ENCODE measurements at regions not wholly inside any gene's neighbourhood (a gene's known extent, or its start where the extent isn't known, plus 50 kb on each side); places are given as distances from the start of the nearest gene placed in this dataset.

DNA sequence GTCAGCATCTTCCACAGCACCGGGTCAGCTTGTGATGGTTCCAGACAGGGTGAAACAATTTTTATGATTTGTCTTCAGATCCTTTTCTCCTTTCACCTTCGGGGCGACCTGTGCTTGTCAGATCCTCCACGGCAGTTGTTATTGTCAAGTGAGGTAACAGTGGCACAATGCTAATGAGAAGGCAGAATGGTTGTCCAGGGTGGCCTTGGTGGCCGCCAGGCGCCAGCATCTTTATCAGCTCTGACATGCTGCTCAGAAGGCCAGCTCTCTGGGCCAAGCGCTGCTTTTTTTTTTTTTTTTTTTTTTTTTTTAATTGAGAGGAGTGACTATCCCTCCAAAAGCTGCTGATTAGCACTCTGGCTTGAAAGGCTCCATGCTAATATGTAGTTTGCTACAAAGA is 52.3 kb upstream of the MGAT5 start:
- H3K23ac ChIP-seq (ENCODE audit: low read depth, low read length, poor library complexity): no peak overlapping the region
- WGBS, 2 donors (ENCODE audit: extremely low coverage in 2 of 2, insufficient read length in 2 of 2, insufficient replicate concordance in 1 of 2): no CpG with 5 or more reads among the region's 7 CpGs

GRCh38 chr2:134202371-134202770 is 51.5 kb upstream of the MGAT5 start:
- H3K79me1 ChIP-seq (ENCODE audit: low read depth, low read length): peaks cover 3% of the 10 kb centered on the region
- no peak overlapping the region for H4K8ac ChIP-seq (ENCODE audit: low read depth, low read length)
- H2AFZ ChIP-seq (ENCODE audit: low read length): no peak overlapping the region
- H2AK5ac ChIP-seq (ENCODE audit: low read depth, low read length): no peak overlapping the region
- H3K4me1 ChIP-seq (ENCODE audit: control insufficient read depth in 2 of 2, insufficient read depth in 1 of 2, low read depth in 1 of 2, low read length in 2 of 2): peaks cover 17 to 23% of the 10 kb centered on the region in 2 donors
- H3K4ac ChIP-seq (ENCODE audit: low read length): no peak overlapping the region
- DNase-seq (ENCODE audit: low spot score): no peak
- no peak overlapping the region for H3K9ac ChIP-seq (ENCODE audit: low read depth, low read length, poor library complexity)
- H3K27me3 ChIP-seq (ENCODE audit: control insufficient read depth in 3 of 3, insufficient read depth in 3 of 3, low read depth in 1 of 3, low read length in 3 of 3): no peaks in the 10 kb centered on the region
- H3K27ac ChIP-seq (replicated peaks; ENCODE audit: low read length): no peak overlapping the region
- no peak overlapping the region for H3K4me3 ChIP-seq (ENCODE audit: low read length in 2 of 2)
- no peak overlapping the region for H2BK120ac ChIP-seq (ENCODE audit: low read depth, low read length)
- H2BK5ac ChIP-seq (ENCODE audit: low read length): no peak overlapping the region
- no peak overlapping the region for H2BK12ac ChIP-seq (ENCODE audit: low read length)
- no peak overlapping the region for H3K4me2 ChIP-seq (ENCODE audit: insufficient read depth, low read length, poor library complexity, severe bottlenecking)
- no peak overlapping the region for H4K91ac ChIP-seq (ENCODE audit: low read depth, low read length, poor library complexity)
- H3K36me3 ChIP-seq (replicated peaks in 1 of 2; ENCODE audit: control insufficient read depth in 2 of 2, insufficient read depth in 2 of 2, low read length in 2 of 2): no peaks in the 10 kb centered on the region
- no peak overlapping the region for H3K23ac ChIP-seq (ENCODE audit: low read depth, low read length, poor library complexity)
- H3K9me3 ChIP-seq (replicated peaks in 1 of 2; ENCODE audit: control insufficient read depth in 2 of 2, insufficient read depth in 1 of 2, low read depth in 1 of 2, low read length in 2 of 2): peaks cover 0 to 9% of the 10 kb centered on the region in 2 donors
- no peak overlapping the region for H3K14ac ChIP-seq (ENCODE audit: low read length)
- H3K18ac ChIP-seq (ENCODE audit: low read length): no peak overlapping the region
- WGBS, 2 donors (ENCODE audit: extremely low coverage in 2 of 2, insufficient read length in 2 of 2, insufficient replicate concordance in 1 of 2): no CpG with 5 or more reads among the region's 4 CpGs
- no peak overlapping the region for H2BK15ac ChIP-seq (ENCODE audit: low read length)

More for the DNA sequence above, 52.3 kb upstream of the MGAT5 start:
- peaks cover 1% of the 10 kb centered on the region for H3K79me1 ChIP-seq (ENCODE audit: low read depth, low read length)
- H3K27me3 ChIP-seq (ENCODE audit: control insufficient read depth in 3 of 3, insufficient read depth in 3 of 3, low read depth in 1 of 3, low read length in 3 of 3): no peaks in the 10 kb centered on the region
- H3K4me3 ChIP-seq (ENCODE audit: low read length in 2 of 2): no peak overlapping the region
- H2BK15ac ChIP-seq (ENCODE audit: low read length): no peak overlapping the region
- no peak overlapping the region for H3K4ac ChIP-seq (ENCODE audit: low read length)
- H4K8ac ChIP-seq (ENCODE audit: low read depth, low read length): no peak overlapping the region
- no peak overlapping the region for H3K9ac ChIP-seq (ENCODE audit: low read depth, low read length, poor library complexity)
- H3K4me1 ChIP-seq (ENCODE audit: control insufficient read depth in 2 of 2, insufficient read depth in 1 of 2, low read depth in 1 of 2, low read length in 2 of 2): peaks cover 16 to 21% of the 10 kb centered on the region in 2 donors
- DNase-seq (ENCODE audit: low spot score): no peak
- no peak overlapping the region for H3K14ac ChIP-seq (ENCODE audit: low read length)
- H3K27ac ChIP-seq (replicated peaks; ENCODE audit: low read length): no peak overlapping the region
- no peak overlapping the region for H2AFZ ChIP-seq (ENCODE audit: low read length)
- H3K18ac ChIP-seq (ENCODE audit: low read length): no peak overlapping the region
- no peak overlapping the region for H2BK12ac ChIP-seq (ENCODE audit: low read length)
- peaks cover 0 to 9% of the 10 kb centered on the region in 2 donors for H3K9me3 ChIP-seq (replicated peaks in 1 of 2; ENCODE audit: control insufficient read depth in 2 of 2, insufficient read depth in 1 of 2, low read depth in 1 of 2, low read length in 2 of 2)
- no peak overlapping the region for H4K91ac ChIP-seq (ENCODE audit: low read depth, low read length, poor library complexity)
- no peak overlapping the region for H3K4me2 ChIP-seq (ENCODE audit: insufficient read depth, low read length, poor library complexity, severe bottlenecking)
- no peaks in the 10 kb centered on the region for H3K36me3 ChIP-seq (replicated peaks in 1 of 2; ENCODE audit: control insufficient read depth in 2 of 2, insufficient read depth in 2 of 2, low read length in 2 of 2)
- H2BK120ac ChIP-seq (ENCODE audit: low read depth, low read length): no peak overlapping the region
- H2BK5ac ChIP-seq (ENCODE audit: low read length): no peak overlapping the region
- no peak overlapping the region for H2AK5ac ChIP-seq (ENCODE audit: low read depth, low read length)

DNA sequence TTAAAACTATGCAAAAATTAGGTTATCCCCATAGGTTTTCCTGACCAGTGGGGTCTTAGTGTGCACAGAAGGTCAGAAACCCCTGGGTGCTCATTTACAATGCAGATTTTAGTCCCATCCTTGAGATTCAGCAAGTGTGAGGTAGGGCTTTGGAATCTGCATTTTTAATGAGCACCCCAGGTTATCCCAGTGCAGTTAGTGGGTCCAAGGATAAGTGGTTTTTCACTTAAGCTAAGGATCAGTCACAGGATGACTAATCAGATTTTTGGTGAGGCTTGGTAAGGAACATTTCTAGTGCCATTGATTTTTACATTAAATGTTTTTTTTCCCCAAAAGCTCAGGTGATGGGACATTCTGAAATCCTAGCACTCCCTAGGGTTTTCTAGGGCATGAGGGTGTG is 50.7 kb upstream of the MGAT5 start:
- no peak overlapping the region for H3K4ac ChIP-seq (ENCODE audit: low read length)
- peaks cover 0 to 9% of the 10 kb centered on the region in 2 donors for H3K9me3 ChIP-seq (replicated peaks in 1 of 2; ENCODE audit: control insufficient read depth in 2 of 2, insufficient read depth in 1 of 2, low read depth in 1 of 2, low read length in 2 of 2)
- H3K27ac ChIP-seq (replicated peaks; ENCODE audit: low read length): no peak overlapping the region
- H3K36me3 ChIP-seq (replicated peaks in 1 of 2; ENCODE audit: control insufficient read depth in 2 of 2, insufficient read depth in 2 of 2, low read length in 2 of 2): no peaks in the 10 kb centered on the region
- no peak overlapping the region for H2BK120ac ChIP-seq (ENCODE audit: low read depth, low read length)
- H3K14ac ChIP-seq (ENCODE audit: low read length): no peak overlapping the region
- H2AK5ac ChIP-seq (ENCODE audit: low read depth, low read length): no peak overlapping the region
- H4K91ac ChIP-seq (ENCODE audit: low read depth, low read length, poor library complexity): no peak overlapping the region
- H3K18ac ChIP-seq (ENCODE audit: low read length): no peak overlapping the region
- no peak overlapping the region for H3K23ac ChIP-seq (ENCODE audit: low read depth, low read length, poor library complexity)
- no peak overlapping the region for H3K4me3 ChIP-seq (ENCODE audit: low read length in 2 of 2)
- no peak overlapping the region for H2AFZ ChIP-seq (ENCODE audit: low read length)
- H3K27me3 ChIP-seq (ENCODE audit: control insufficient read depth in 3 of 3, insufficient read depth in 3 of 3, low read depth in 1 of 3, low read length in 3 of 3): no peaks in the 10 kb centered on the region
- H2BK15ac ChIP-seq (ENCODE audit: low read length): no peak overlapping the region
- H3K4me2 ChIP-seq (ENCODE audit: insufficient read depth, low read length, poor library complexity, severe bottlenecking): no peak overlapping the region
- peaks cover 3% of the 10 kb centered on the region for H3K79me1 ChIP-seq (ENCODE audit: low read depth, low read length)
- no peak overlapping the region for H3K9ac ChIP-seq (ENCODE audit: low read depth, low read length, poor library complexity)
- no peak overlapping the region for H2BK12ac ChIP-seq (ENCODE audit: low read length)
- peaks cover 17 to 23% of the 10 kb centered on the region in 2 donors for H3K4me1 ChIP-seq (ENCODE audit: control insufficient read depth in 2 of 2, insufficient read depth in 1 of 2, low read depth in 1 of 2, low read length in 2 of 2)
- H4K8ac ChIP-seq (ENCODE audit: low read depth, low read length): no peak overlapping the region
- no peak overlapping the region for H2BK5ac ChIP-seq (ENCODE audit: low read length)
- DNase-seq (ENCODE audit: low spot score): no peak

Small RNA genes lying in the stretch of these regions (small RNA-seq; reads per million reads assigned to genes)
- 10.6 reads per million, percentile 59 among the genes with 10 or more reads in this experiment for gene MIR3679 (ENCODE audit: insufficient read depth)

Data from neuronal stem cell (in vitro differentiated cells).